B cell (primary cell): ENCODE measurements at regions not wholly inside any gene's neighbourhood (a gene's known extent, or its start where the extent isn't known, plus 50 kb on each side); places are given as distances from the start of the nearest gene placed in this dataset.

Experiments
- ATAC-seq: fragments of 200-7000 bp; cut with Tn5 transposase; one replicate; pipeline ENCODE4 v1.10.0; 2021; ENCODE audit warnings: low read depth, mild to moderate bottlenecking, moderate number of reproducible peaks, moderate library complexity
- CTCF ChIA-PET: fragments of 350-600 bp; sonication (Branson Sonifier 250); formaldehyde crosslinking; loops from one replicate; lab custom pipeline; 2021; ENCODE audit warnings: antibody characterized with exemption, inconsistent platforms; lab: Charles Lee
- POLR2A ChIA-PET: fragments of 350-600 bp; sonication (Branson Sonifier 250); formaldehyde crosslinking; loops from one replicate; lab custom pipeline; 2021; ENCODE audit warnings: antibody characterized with exemption; lab: Charles Lee
- DNase-seq: peaks from one replicate; pipeline ENCODE4 v3.0.0; 2013
- H2AFZ ChIP-seq: 2 replicates; pipeline ENCODE4 v1.6.1; 2012; ENCODE audit warnings: mild to moderate bottlenecking, low read depth, low read length; ENCODE audit not compliant: insufficient read depth, poor library complexity, severe bottlenecking
- H3K27ac ChIP-seq, 2 donors: 1 replicate in 1 of 2; 2 replicates in 1 of 2; pipeline ENCODE4 v1.5.1; 2012 to 2013; ENCODE audit warnings: low read length in 2 of 2, mild to moderate bottlenecking in 2 of 2, moderate library complexity in 1 of 2
- H3K27me3 ChIP-seq, 4 experiments: fragments of 200-600 bp in 1 of 4; sonication (generic) in 1 of 4; replicated peaks in 1 of 4; 1 replicate in 2 of 4; 2 replicates in 2 of 4; pipeline versions ENCODE4 v1.6.1 to v1.7.0; 2013 to 2016; ENCODE audit warnings: low read length in 3 of 4, mild to moderate bottlenecking in 2 of 4, mixed read lengths in 1 of 4, moderate library complexity in 1 of 4; ENCODE audit not compliant: insufficient read depth in 4 of 4, control insufficient read depth in 3 of 4; ENCODE audit errors: control extremely low read depth in 1 of 4
- H3K36me3 ChIP-seq, 2 experiments: replicated peaks in 1 of 2; 1 replicate in 1 of 2; 2 replicates in 1 of 2; pipeline versions ENCODE4 v1.6.1 to v1.7.1; 2013; ENCODE audit warnings: low read length in 1 of 2; ENCODE audit not compliant: insufficient read depth in 2 of 2, control insufficient read depth in 1 of 2; ENCODE audit errors: control extremely low read depth in 1 of 2, extremely low read depth in 1 of 2
- H3K4me1 ChIP-seq, 2 donors: fragments of 200-600 bp in 1 of 2; sonication (generic) in 1 of 2; 1 replicate in 1 of 2; 2 replicates in 1 of 2; pipeline versions ENCODE4 v1.5.1 to v1.6.1; 2013 to 2017; ENCODE audit warnings: low read length in 2 of 2; ENCODE audit not compliant: control insufficient read depth in 2 of 2, insufficient read depth in 2 of 2
- H3K4me2 ChIP-seq: replicated peaks from 2 replicates; pipeline ENCODE3; 2012; ENCODE audit warnings: mild to moderate bottlenecking, low read depth, low read length; ENCODE audit not compliant: poor library complexity, severe bottlenecking
- H3K4me3 ChIP-seq, 5 experiments: fragments of 200-600 bp in 1 of 5; sonication (generic) in 1 of 5; 1 replicate in 3 of 5; 2 replicates in 2 of 5; pipeline versions ENCODE4 v1.5.1 to v1.7.0; 2011 to 2016; ENCODE audit warnings: low read length in 4 of 5, mild to moderate bottlenecking in 4 of 5, low read depth in 2 of 5, control low read depth in 1 of 5, moderate library complexity in 1 of 5; ENCODE audit not compliant: insufficient read depth in 1 of 5; ENCODE audit errors: control extremely low read depth in 1 of 5, extremely low read depth in 1 of 5
- H3K79me2 ChIP-seq: fragments of 200-600 bp; sonication (generic); one replicate; pipeline ENCODE4 v1.6.0; 2016; ENCODE audit warnings: low read length; ENCODE audit not compliant: control insufficient read depth, insufficient read depth
- H3K9ac ChIP-seq: fragments of 200-600 bp; sonication (generic); 2 replicates; pipeline ENCODE4 v1.6.1; 2017; ENCODE audit warnings: mild to moderate bottlenecking, low read length, moderate library complexity
- H3K9me3 ChIP-seq, 3 donors: one replicate each; pipeline versions ENCODE4 v1.6.1 to v1.7.1; 2013; ENCODE audit warnings: low read length in 2 of 3; ENCODE audit not compliant: control insufficient read depth in 2 of 3, insufficient read depth in 1 of 3; ENCODE audit errors: control extremely low read depth in 1 of 3
- H4K20me1 ChIP-seq: 2 replicates; pipeline ENCODE4 v1.6.0; 2012; ENCODE audit warnings: mild to moderate bottlenecking, low read length; ENCODE audit not compliant: insufficient read depth, control insufficient read depth, poor library complexity, severe bottlenecking
- H3K27ac Mint-ChIP-seq: one replicate; pipeline ENCODE4 v1.8.0; 2021; ENCODE audit warnings: mixed read lengths
- H3K27me3 Mint-ChIP-seq: one replicate; pipeline ENCODE4 v1.8.0; 2021; ENCODE audit warnings: mixed read lengths
- H3K4me1 Mint-ChIP-seq: one replicate; pipeline ENCODE4 v1.8.0; 2021; ENCODE audit warnings: mixed read lengths
- H3K4me3 Mint-ChIP-seq: one replicate; pipeline ENCODE4 v1.8.0; 2021; ENCODE audit warnings: mixed read lengths
- H3K9me3 Mint-ChIP-seq: one replicate; pipeline ENCODE4 v1.8.0; 2022; ENCODE audit warnings: mixed read lengths; ENCODE audit not compliant: insufficient read depth
- CTCF ChIP-seq: fragments of 200-600 bp; IDR thresholded peaks from one replicate; pipeline ENCODE4 v1.8.0; 2022; ENCODE audit warnings: antibody characterized with exemption, mild to moderate bottlenecking
- EZH2 ChIP-seq: IDR thresholded peaks from 2 replicates; pipeline ENCODE4 v1.6.1; 2012; ENCODE audit warnings: borderline replicate concordance, low read depth, mild to moderate bottlenecking, moderate library complexity, low read length; ENCODE audit not compliant: insufficient read depth, poor library complexity, severe bottlenecking
- WGBS: methylation state at CpG from one replicate; pipeline ENCODE4 v1.1.5; 2013; ENCODE audit warnings: missing lambda C conversion rate; ENCODE audit not compliant: insufficient coverage; 5-methylcytosine and 5-hydroxymethylcytosine counted together
- intact Hi-C: fragments of 100-400 bp; cut with micrococcal nuclease; formaldehyde crosslinking; loops from one replicate; pipeline ENCODE4 v1.10.0; 2022

GRCh38 chr1:193489191-193489590 lies 302.8 kb upstream of the B3GALT2 start:
- H3K36me3 ChIP-seq = no peaks in the 10 kb centered on the region
- no peak overlapping the region for H3K27ac Mint-ChIP-seq
- peaks cover 0 to 5% of the 10 kb centered on the region in 2 donors for H3K4me1 ChIP-seq
- no peaks in the 10 kb centered on the region for H4K20me1 ChIP-seq
- H3K79me2 ChIP-seq = no peaks in the 10 kb centered on the region
- TF ChIP-seq EZH2 = no peak
- TF ChIP-seq CTCF = no peak
- intact Hi-C loops = no loop called here
- no peak overlapping the region for H3K4me3 ChIP-seq
- DNase-seq = no peak
- no peak overlapping the region for H2AFZ ChIP-seq
- H3K27ac ChIP-seq = no peak overlapping the region
- H3K9me3 ChIP-seq = no peaks in the 10 kb centered on the region
- no peaks in the 10 kb centered on the region for H3K9me3 Mint-ChIP-seq
- H3K27me3 Mint-ChIP-seq = no peaks in the 10 kb centered on the region
- no peak for ATAC-seq
- no peak overlapping the region for H3K4me2 ChIP-seq
- no peak overlapping the region for H3K9ac ChIP-seq
- POLR2A ChIA-PET = no interaction called here
- no peaks in the 10 kb centered on the region for H3K27me3 ChIP-seq
- H3K4me3 Mint-ChIP-seq = no peak overlapping the region
- H3K4me1 Mint-ChIP-seq = peaks cover 3% of the 10 kb centered on the region
- CTCF ChIA-PET = interaction anchor here (1.2 kb wide), 1 partner anchor 10 kb away, joined by 4 read pairs; no protein-coding TSS in a partner anchor

GRCh38 chr1:193487722-193488121 lies 301.3 kb upstream of the B3GALT2 start:
- ChIA-PET POLR2A (no interaction called here), CTCF (interaction anchor here (0.7 kb wide), 1 partner anchor 10 kb away, joined by 3 read pairs; no protein-coding TSS in a partner anchor)
- TF ChIP-seq CTCF (no peak), EZH2 (no peak)
- no peaks in the 10 kb centered on the region for H3K36me3 ChIP-seq
- H3K27me3 ChIP-seq = no peaks in the 10 kb centered on the region
- H3K4me3 Mint-ChIP-seq = no peak overlapping the region
- ATAC-seq = no peak
- no peaks in the 10 kb centered on the region for H4K20me1 ChIP-seq
- no peaks in the 10 kb centered on the region for H3K27me3 Mint-ChIP-seq
- 100% methylated on average over 3 of the region's 3 CpGs for WGBS
- H3K4me1 Mint-ChIP-seq = peaks cover 3% of the 10 kb centered on the region
- no peak overlapping the region for H3K4me3 ChIP-seq
- no peak overlapping the region for H3K27ac ChIP-seq
- H3K9me3 Mint-ChIP-seq = no peaks in the 10 kb centered on the region
- no peaks in the 10 kb centered on the region for H3K79me2 ChIP-seq
- intact Hi-C loops = no loop called here
- no peak overlapping the region for H3K4me2 ChIP-seq
- H3K9ac ChIP-seq = no peak overlapping the region
- no peak overlapping the region for H2AFZ ChIP-seq
- no peaks in the 10 kb centered on the region for H3K9me3 ChIP-seq
- no peak for DNase-seq
- peaks cover 0 to 5% of the 10 kb centered on the region in 2 donors for H3K4me1 ChIP-seq
- peak overlapping the region; percentile 33 for H3K27ac Mint-ChIP-seq
